Upper lobe of left lung (tissue), 4 donors: ENCODE measurements at regions not wholly inside any gene's neighbourhood (a gene's known extent, or its start where the extent isn't known, plus 50 kb on each side); places are given as distances from the start of the nearest gene placed in this dataset.
"Not testable (repeated sequence)": the region's sequence is repeated elsewhere in the genome, so short reads cannot be mapped to it uniquely, and the experiment has no call there.

ENCODE experiments used
- CTCF ChIP-seq, 6 experiments: fragments of 450-650 bp in 4 of 6; fragments of 200-600 bp in 2 of 6; sonication (generic) in 2 of 6; IDR thresholded peaks; one replicate each; pipeline ENCODE4 v1.5.1; 2016 to 2019; ENCODE audit warnings: antibody characterized with exemption in 6 of 6
- POLR2A ChIP-seq, 4 donors: fragments of 450-650 bp; IDR thresholded peaks; one replicate each; pipeline ENCODE4 v1.5.1; 2016 to 2017; ENCODE audit warnings: antibody characterized with exemption in 4 of 4, mild to moderate bottlenecking in 2 of 4
- POLR2AphosphoS5 ChIP-seq, 2 donors: sonication (generic); formaldehyde crosslinking; IDR thresholded peaks; one replicate each; pipeline ENCODE4 v1.5.1; 2017; ENCODE audit warnings: antibody characterized with exemption in 2 of 2

- TF ChIP-seq CTCF, POLR2A, POLR2AphosphoS5 (IDR thresholded peaks at IDR 0.05): not testable (repeated sequence)
These were observed 515.6 kb upstream of the TPTE start for GRCh38 chr21:10005791-10006190.
